GM12872 (cell line): ENCODE measurements at regions not wholly inside any gene's neighbourhood (a gene's known extent, or its start where the extent isn't known, plus 50 kb on each side); places are given as distances from the start of the nearest gene placed in this dataset.

ENCODE experiments used
- TF ChIP-seq, protein P1 (sequence below): IDR thresholded peaks from 3 replicates; pipeline ENCODE4 v1.5.1; 2011; ENCODE audit warnings: low read depth, mild to moderate bottlenecking, low read length, moderate library complexity; ENCODE audit not compliant: insufficient read depth

DNA sequence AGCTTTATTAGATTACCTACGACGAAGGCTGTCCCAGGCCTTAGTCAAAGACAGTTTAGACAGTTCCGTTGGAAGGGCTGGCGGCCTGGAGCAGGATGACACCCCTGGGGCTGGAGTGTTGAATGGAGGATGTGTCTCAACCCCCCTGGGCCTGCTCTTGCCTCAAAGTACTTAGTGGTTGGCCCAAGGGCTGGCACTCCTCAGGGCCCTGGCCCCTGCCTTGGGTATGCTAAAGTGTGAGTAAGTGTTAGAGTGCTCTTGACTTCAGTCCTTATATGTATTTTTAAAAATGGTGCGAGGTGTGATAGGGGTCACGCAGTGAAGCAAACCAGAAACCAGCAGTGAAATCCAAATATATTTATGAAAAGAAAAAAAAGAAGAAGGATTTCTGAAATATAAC, 261.6 kb downstream of the KTN1 start:
- TF ChIP-seq, protein P1, sequence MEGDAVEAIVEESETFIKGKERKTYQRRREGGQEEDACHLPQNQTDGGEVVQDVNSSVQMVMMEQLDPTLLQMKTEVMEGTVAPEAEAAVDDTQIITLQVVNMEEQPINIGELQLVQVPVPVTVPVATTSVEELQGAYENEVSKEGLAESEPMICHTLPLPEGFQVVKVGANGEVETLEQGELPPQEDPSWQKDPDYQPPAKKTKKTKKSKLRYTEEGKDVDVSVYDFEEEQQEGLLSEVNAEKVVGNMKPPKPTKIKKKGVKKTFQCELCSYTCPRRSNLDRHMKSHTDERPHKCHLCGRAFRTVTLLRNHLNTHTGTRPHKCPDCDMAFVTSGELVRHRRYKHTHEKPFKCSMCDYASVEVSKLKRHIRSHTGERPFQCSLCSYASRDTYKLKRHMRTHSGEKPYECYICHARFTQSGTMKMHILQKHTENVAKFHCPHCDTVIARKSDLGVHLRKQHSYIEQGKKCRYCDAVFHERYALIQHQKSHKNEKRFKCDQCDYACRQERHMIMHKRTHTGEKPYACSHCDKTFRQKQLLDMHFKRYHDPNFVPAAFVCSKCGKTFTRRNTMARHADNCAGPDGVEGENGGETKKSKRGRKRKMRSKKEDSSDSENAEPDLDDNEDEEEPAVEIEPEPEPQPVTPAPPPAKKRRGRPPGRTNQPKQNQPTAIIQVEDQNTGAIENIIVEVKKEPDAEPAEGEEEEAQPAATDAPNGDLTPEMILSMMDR, result no peak

DNA sequence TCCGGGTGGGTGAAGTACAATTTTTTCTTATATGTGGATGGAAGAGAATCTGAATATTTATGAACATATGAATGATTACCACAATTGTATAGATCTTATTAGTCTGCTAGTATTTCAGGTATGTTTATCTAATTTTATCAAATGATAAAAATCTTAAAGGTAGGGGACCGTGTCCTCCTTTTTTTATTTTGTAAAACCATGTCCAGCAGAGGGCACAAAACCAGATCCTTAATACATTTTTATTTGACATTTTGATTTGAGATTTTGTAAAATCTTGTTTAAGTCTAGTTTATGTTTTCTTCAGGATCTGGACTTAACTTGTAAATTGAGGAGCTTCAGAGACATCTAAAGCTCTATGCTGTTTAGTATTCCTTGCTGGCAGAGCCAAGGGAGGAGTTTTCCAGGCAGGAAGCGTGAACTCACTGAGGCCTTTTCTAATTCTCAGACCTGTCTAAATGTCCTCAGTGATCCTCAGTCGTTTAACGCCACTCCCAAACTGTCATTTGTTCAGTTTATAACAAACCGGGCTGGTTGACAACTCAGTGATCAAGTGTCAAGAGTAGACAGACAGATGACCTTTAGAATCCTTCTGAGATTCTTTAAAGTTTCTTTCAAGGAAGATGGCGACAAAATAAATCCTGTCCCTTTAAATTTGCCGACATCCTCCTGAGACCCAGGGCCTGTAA, 263.9 kb downstream of the KTN1 start:
- TF ChIP-seq, protein P1, result no peak

DNA sequence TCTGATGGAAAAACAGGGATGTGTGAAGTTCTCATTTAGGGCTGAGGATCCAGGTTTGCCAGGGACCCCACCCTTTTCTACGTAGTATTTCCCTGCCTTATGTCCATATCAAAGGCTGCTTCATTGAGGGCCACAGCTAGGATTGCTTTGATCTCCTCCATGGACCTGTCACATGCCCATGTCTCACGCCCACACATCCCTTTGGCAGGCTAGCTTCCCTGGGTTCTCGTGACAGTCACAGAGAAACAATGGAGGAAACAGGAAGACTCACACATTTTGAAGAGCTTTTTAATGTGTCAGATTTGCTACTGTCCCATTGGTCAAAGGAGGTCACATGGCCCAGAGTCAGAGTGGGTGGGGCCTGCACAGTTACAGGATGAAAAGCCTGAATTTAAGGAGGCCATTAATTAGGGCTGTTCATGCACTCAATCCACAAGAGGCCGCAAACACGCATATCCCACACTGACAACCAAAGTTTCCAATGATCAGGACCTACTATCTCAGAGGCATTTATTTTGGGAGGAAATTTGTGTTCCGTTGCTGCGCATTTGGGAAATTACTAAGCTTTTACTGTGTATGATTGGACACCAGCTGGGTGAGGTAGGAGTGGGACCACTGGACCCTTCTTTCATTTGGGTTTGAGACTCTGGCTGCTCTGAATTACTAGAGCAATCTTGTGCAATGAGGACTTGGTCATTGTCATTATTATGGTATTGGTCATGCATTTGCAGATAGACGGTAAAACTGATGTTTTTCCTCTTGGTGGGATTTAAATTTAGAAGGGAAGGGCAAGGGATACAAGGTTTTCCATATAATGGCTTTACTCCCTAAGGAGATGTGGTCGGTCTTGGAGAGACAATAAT, 266.2 kb downstream of the KTN1 start:
- TF ChIP-seq, protein P1, result no peak

DNA sequence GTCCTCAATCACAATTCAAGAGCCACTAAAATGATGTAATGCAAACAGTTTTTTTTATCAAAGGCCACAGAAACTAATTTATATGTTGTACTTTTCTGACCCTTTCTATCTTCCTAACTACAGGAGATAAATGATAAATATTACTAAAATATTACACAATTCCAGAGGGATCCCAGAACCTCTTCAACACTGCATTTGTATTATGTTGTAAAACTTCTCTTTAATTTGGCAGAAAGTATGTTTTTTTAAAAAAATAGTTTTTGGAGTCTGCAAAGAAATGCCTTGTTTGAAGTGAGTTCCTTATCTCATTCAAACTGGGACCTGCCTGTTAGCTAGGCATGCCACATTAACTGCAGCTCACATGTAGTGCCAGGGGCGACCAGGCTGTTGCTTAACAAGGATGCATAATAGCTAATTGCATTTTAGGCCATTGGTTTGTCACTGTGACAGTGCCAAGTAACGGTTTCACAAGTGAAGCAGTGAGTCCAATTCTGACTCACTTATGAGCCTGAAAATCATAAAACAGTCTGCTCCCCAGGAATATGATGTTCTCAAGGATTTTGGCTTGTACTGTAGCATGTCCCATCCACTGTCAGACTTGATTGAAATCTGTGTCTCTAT, 266.9 kb downstream of the KTN1 start:
- TF ChIP-seq, protein P1, result no peak

DNA sequence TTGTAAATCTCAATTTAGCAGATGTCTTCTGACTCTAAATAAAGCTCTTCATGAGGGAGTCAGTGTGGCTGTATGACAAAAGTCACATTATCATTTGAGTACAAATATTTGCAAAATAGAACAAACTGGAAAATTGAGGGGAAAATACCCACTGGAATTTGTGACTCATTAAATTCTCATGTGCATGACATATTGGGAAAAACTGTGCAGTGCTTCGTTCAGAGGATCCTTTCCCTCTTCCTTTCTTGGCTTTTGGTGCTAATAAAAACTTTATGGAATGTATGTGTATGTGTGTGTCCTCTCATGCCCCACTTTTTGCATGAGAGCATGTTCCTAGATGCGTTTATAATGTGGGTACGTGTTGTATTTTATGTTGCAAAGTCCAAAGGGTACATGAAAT, 267.8 kb downstream of the KTN1 start:
- TF ChIP-seq, protein P1, result no peak

DNA sequence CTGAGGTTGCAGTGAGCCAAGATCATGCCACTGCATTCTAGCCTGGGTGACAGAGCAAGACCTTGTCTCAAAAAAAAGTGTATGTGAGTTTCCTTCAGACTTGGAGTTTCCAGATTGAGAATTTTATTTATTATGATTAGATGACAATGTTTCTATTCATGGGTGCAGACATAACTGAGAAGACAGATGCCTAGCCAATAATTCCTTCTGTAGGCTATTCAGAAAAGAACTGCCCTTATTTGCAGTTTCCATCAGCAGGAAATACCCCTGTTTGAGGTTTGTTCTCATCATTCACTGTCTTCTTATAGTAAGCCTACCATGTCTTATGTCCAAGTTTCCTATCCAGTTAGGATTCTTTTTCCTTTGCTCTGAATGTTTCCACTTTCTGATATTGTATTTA, 269.0 kb downstream of the KTN1 start:
- TF ChIP-seq, protein P1, result no peak

DNA sequence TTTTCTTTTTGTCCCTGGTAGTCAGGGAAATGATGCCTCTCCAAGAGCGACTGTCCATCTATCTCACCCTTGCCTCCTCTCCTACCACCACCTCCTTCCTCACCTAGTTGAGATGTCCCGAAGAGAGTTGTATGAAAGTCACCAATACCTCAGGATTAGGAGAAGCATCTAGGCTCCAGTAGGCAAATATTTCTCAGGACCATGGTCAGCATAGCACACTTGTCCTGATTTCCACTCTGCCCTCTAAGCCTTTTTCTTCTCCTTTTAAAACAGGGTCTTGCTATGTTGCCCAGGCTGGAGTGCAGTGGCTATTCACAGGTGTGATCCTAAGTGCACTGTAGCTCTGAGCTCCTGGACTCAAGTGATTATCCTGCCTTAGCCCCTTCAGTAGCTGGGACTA, 268.4 kb upstream of the PELI2 start:
- TF ChIP-seq, protein P1, result no peak
